Esophagus squamous epithelium (tissue), 5 donors: ENCODE measurements at regions not wholly inside any gene's neighbourhood (a gene's known extent, or its start where the extent isn't known, plus 50 kb on each side); places are given as distances from the start of the nearest gene placed in this dataset.

Source experiments
- DNase-seq: peaks from one replicate; lab custom pipeline; 2025; lab: John Stamatoyannopoulos, UW
- H3K27ac ChIP-seq, 4 donors: fragments of 200-600 bp; sonication (generic); one replicate each; pipeline ENCODE4 v1.5.1; 2016 to 2019; ENCODE audit warnings: mild to moderate bottlenecking in 1 of 4
- H3K27me3 ChIP-seq, 4 donors: fragments of 200-600 bp; sonication (generic); 1 replicate in 3 of 4; 2 replicates in 1 of 4; pipeline versions ENCODE4 v1.5.1 to v1.6.0; 2017 to 2021; ENCODE audit warnings: antibody characterized with exemption in 1 of 4
- H3K36me3 ChIP-seq, 3 donors: fragments of 200-600 bp; sonication (generic); one replicate each; pipeline ENCODE4 v1.5.1; 2016 to 2019
- H3K4me1 ChIP-seq, 3 donors: fragments of 200-600 bp; sonication (generic); one replicate each; pipeline ENCODE4 v1.5.1; 2017 to 2019
- H3K4me3 ChIP-seq, 4 donors: fragments of 200-600 bp; sonication (generic); 1 replicate in 3 of 4; 2 replicates in 1 of 4; pipeline ENCODE4 v1.5.1; 2016 to 2019; ENCODE audit warnings: mild to moderate bottlenecking in 2 of 4, moderate library complexity in 1 of 4
- H3K9me3 ChIP-seq, 3 donors: fragments of 200-600 bp; sonication (generic); one replicate each; pipeline ENCODE4 v1.5.1; 2016 to 2019
- POLR2A ChIP-seq, 4 donors: fragments of 450-650 bp; IDR thresholded peaks; one replicate each; pipeline ENCODE4 v1.6.1; 2017; ENCODE audit warnings: antibody characterized with exemption in 4 of 4, mild to moderate bottlenecking in 4 of 4, moderate library complexity in 3 of 4
- WGBS, 2 donors: methylation state at CpG; one replicate each; pipeline ENCODE4 v1.1.5; 2018; 5-methylcytosine and 5-hydroxymethylcytosine counted together
- intact Hi-C: fragments of 100-400 bp; cut with DNase I; formaldehyde crosslinking; loops from one replicate; pipeline ENCODE4 v1.15.0; 2022
- TF ChIP-seq, protein P1 (sequence below), 6 experiments: fragments of 450-650 bp in 4 of 6; fragments of 200-600 bp in 2 of 6; sonication (generic) in 2 of 6; IDR thresholded peaks; one replicate each; pipeline ENCODE4 v1.5.1; 2016 to 2019; ENCODE audit warnings: antibody characterized with exemption in 6 of 6, mild to moderate bottlenecking in 4 of 6, moderate library complexity in 4 of 6
- donor health status: DM: yes; HTN: yes; CAD: no.

DNA sequence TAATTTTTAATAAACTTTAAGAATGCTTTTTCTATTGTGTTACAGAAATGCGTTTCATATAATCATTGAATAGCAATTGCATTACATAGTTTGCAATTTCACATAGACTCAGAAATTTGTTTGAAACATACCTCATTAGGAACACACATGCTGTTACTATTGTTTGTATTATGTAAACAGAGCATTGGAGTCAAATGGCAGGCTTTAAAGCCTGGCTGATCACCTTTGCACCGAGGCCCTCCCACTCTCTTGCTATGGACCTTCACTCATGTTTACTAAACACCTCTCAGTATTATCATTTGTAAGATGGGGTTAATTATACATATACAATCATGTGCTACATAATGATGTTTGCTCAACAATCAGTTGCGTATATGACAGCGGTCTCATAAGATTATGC is 203.6 kb upstream of the NPSR1 start:
- Histone ChIP-seq H3K27ac (no peak overlapping the region), H3K4me1 (no peaks in the 10 kb centered on the region), H3K4me3 (no peak overlapping the region), H3K36me3 (no peaks in the 10 kb centered on the region), H3K27me3 (no peaks in the 10 kb centered on the region), H3K9me3 (no peaks in the 10 kb centered on the region)
- 70 to 71% methylated on average over 4 of the region's 4 CpGs for WGBS, 2 donors
- intact Hi-C loops = no loop called here
- no peak for DNase-seq
- TF ChIP-seq, protein P1, sequence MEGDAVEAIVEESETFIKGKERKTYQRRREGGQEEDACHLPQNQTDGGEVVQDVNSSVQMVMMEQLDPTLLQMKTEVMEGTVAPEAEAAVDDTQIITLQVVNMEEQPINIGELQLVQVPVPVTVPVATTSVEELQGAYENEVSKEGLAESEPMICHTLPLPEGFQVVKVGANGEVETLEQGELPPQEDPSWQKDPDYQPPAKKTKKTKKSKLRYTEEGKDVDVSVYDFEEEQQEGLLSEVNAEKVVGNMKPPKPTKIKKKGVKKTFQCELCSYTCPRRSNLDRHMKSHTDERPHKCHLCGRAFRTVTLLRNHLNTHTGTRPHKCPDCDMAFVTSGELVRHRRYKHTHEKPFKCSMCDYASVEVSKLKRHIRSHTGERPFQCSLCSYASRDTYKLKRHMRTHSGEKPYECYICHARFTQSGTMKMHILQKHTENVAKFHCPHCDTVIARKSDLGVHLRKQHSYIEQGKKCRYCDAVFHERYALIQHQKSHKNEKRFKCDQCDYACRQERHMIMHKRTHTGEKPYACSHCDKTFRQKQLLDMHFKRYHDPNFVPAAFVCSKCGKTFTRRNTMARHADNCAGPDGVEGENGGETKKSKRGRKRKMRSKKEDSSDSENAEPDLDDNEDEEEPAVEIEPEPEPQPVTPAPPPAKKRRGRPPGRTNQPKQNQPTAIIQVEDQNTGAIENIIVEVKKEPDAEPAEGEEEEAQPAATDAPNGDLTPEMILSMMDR (IDR thresholded peaks at IDR 0.05) = no peak
- TF ChIP-seq POLR2A (IDR thresholded peaks at IDR 0.05) = no peak

DNA sequence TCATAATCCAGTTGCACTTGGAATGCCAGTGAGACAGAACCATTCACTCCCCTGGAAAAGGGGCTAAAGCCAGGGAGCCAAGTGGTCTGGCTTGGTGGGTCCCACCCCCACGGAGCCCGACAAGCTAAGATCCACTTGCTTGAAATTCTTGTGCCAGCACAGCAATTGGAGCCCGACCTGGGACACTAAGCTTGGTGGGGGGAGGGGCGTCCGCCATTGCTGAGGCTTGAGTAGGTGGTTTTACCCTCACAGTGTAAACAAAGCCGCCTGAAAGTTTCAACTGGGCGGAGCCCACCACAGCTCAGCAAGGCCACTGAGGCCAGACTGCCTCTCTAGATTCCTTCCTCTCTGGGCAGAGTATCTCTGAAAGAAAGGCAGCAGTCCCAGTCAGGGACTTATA is 200.7 kb upstream of the NPSR1 start:
- Histone ChIP-seq H3K27me3 (no peaks in the 10 kb centered on the region), H3K4me1 (no peaks in the 10 kb centered on the region), H3K4me3 (no peak overlapping the region), H3K9me3 (no peaks in the 10 kb centered on the region), H3K36me3 (no peaks in the 10 kb centered on the region), H3K27ac (no peak overlapping the region)
- no CpG with 5 or more reads among the region's 7 CpGs for WGBS, 2 donors
- intact Hi-C loops = no loop called here
- no peak for DNase-seq
- TF ChIP-seq, protein P1 (IDR thresholded peaks at IDR 0.05) = no peak
- TF ChIP-seq POLR2A (IDR thresholded peaks at IDR 0.05) = no peak

DNA sequence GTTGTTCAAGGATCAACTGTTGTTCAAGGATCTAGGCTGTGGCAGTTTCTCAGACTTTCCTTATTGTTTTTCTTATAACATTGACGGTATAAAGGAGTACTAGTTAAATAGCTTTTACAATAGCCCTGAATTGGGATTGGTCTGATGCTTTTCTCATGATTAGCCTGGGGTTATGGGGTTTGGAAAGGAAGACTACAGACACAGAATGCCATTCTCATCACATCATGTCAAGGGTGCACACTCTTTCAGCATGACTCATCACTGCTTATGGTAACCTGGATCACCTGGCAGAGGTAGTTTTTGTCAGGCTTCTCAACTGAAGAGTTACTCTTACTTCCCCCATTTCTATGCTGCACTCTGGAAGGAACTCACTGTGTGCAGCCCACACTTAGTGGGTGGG is 194.2 kb upstream of the NPSR1 start:
- 37 to 42% methylated on average over 1 of the region's 1 CpG for WGBS, 2 donors
- intact Hi-C loops = no loop called here
- no peak for TF ChIP-seq POLR2A (IDR thresholded peaks at IDR 0.05)
- TF ChIP-seq, protein P1 (IDR thresholded peaks at IDR 0.05) = no peak
- Histone ChIP-seq H3K9me3 (no peaks in the 10 kb centered on the region), H3K27me3 (no peaks in the 10 kb centered on the region), H3K4me3 (no peak overlapping the region), H3K4me1 (no peaks in the 10 kb centered on the region), H3K27ac (no peak overlapping the region), H3K36me3 (no peaks in the 10 kb centered on the region)
- no peak for DNase-seq

DNA sequence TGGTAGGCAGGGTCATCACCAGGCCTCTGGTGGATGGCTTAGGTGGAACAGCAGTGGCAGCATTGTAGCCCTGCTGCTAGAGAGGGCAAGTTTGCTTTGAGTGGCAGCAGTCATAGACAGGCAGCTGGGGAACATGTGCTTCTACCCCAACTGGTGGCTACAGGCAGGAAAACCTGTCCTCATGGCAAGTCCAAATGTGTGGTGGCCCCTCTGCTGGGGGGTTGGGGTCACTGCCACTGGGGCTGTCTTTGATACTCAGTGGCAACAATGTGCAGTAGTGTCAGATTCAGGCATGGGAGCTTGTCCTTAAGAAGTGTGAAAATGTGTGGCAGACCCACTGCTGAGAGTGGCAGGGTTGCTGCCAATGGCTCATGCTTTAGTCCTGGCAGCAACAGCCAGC is 186.2 kb upstream of the NPSR1 start:
- Histone ChIP-seq H3K9me3 (peaks cover 0 to 11% (median 7%) of the 10 kb centered on the region in 3 donors), H3K4me3 (no peak overlapping the region), H3K4me1 (no peaks in the 10 kb centered on the region), H3K27ac (no peak overlapping the region), H3K27me3 (no peaks in the 10 kb centered on the region), H3K36me3 (no peaks in the 10 kb centered on the region)
- DNase-seq = no peak
- TF ChIP-seq POLR2A (IDR thresholded peaks at IDR 0.05) = no peak
- TF ChIP-seq, protein P1 (IDR thresholded peaks at IDR 0.05) = no peak
- intact Hi-C loops = no loop called here

DNA sequence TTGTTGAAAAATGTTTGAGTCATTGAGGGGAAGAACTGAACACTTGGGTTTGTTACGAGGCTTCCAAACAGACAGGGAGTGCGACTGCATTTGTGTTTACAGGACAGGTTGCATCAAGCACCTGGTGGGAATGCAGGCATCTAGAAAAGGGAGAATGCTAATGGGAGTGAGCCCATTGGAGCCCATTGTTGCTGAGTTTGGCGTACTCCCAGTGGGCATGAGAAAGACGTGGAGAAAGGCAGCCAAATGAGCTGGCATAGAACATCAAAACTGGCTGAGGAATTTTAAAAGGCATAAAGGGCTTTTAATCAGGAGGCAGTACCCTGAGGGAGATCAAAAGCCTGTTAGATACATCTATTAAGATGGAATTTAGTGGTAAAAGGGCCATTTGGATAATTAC is 171.6 kb upstream of the NPSR1 start:
- WGBS, 2 donors = 42 to 49% methylated on average over 4 of the region's 4 CpGs
- intact Hi-C loops = no loop called here

More for the DNA sequence above, 171.6 kb upstream of the NPSR1 start:
- no peak for DNase-seq
- Histone ChIP-seq H3K9me3 (no peaks in the 10 kb centered on the region), H3K4me1 (no peaks in the 10 kb centered on the region), H3K27me3 (no peaks in the 10 kb centered on the region), H3K27ac (no peak overlapping the region), H3K36me3 (no peaks in the 10 kb centered on the region), H3K4me3 (no peak overlapping the region)
- TF ChIP-seq, protein P1 (IDR thresholded peaks at IDR 0.05) = no peak
- TF ChIP-seq POLR2A (IDR thresholded peaks at IDR 0.05) = no peak
